Mucosa of rectum (tissue), 2 donors: ENCODE measurements at regions not wholly inside any gene's neighbourhood (a gene's known extent, or its start where the extent isn't known, plus 50 kb on each side); places are given as distances from the start of the nearest gene placed in this dataset.

Source experiments
- H3K27ac ChIP-seq, 2 donors: one replicate each; pipeline ENCODE4 v1.7.0; 2013; ENCODE audit warnings: inconsistent platforms in 2 of 2, low read depth in 2 of 2, low read length in 2 of 2
- H3K27me3 ChIP-seq, 2 donors: one replicate each; pipeline ENCODE4 v1.7.0; 2013; ENCODE audit warnings: low read length in 2 of 2; ENCODE audit not compliant: control insufficient read depth in 2 of 2, insufficient read depth in 2 of 2
- H3K36me3 ChIP-seq, 2 donors: one replicate each; pipeline ENCODE4 v1.7.0; 2013; ENCODE audit warnings: low read length in 2 of 2; ENCODE audit not compliant: control insufficient read depth in 2 of 2, insufficient read depth in 2 of 2
- H3K4me1 ChIP-seq, 2 donors: one replicate each; pipeline ENCODE4 v1.7.0; 2013; ENCODE audit warnings: low read length in 2 of 2, mild to moderate bottlenecking in 1 of 2; ENCODE audit not compliant: control insufficient read depth in 2 of 2, insufficient read depth in 2 of 2
- H3K4me3 ChIP-seq, 2 donors: one replicate each; pipeline ENCODE4 v1.7.0; 2013; ENCODE audit warnings: low read length in 2 of 2
- H3K9ac ChIP-seq, 2 donors: one replicate each; pipeline ENCODE4 v1.7.0; 2013; ENCODE audit warnings: low read length in 2 of 2, low read depth in 1 of 2, mild to moderate bottlenecking in 1 of 2
- H3K9me3 ChIP-seq, 2 donors: one replicate each; pipeline ENCODE4 v1.7.0; 2013; ENCODE audit warnings: low read length in 2 of 2; ENCODE audit not compliant: control insufficient read depth in 2 of 2
- donor health status: healthy.
- donor health status: Normal muscosa, but diverticular disease.

DNA sequence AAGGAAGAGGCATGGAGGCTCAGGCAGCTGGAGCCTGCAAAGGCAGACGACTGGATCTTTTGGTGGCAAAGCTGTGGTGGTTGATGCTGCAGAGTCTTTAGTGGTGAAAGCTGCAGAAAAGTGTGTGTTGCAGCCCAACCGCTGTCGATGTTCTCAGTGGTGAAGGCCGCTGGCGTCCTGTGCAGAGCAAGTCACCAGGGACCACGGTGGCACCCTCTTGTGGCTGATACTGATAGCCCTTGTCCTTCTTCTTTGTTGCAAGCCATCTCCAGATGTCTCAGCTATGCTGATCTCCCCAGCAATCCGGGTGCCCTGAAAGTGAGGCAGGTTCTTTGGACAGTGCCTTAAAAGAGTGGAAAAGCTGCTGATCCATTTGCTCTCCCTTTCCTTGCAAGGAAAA, 610.9 kb upstream of the PCDH9 start:
- Histone ChIP-seq H3K9ac (no peak overlapping the region), H3K36me3 (no peaks in the 10 kb centered on the region), H3K27me3 (no peaks in the 10 kb centered on the region), H3K4me1 (no peaks in the 10 kb centered on the region), H3K4me3 (no peak overlapping the region), H3K27ac (no peak overlapping the region), H3K9me3 (no peaks in the 10 kb centered on the region)

DNA sequence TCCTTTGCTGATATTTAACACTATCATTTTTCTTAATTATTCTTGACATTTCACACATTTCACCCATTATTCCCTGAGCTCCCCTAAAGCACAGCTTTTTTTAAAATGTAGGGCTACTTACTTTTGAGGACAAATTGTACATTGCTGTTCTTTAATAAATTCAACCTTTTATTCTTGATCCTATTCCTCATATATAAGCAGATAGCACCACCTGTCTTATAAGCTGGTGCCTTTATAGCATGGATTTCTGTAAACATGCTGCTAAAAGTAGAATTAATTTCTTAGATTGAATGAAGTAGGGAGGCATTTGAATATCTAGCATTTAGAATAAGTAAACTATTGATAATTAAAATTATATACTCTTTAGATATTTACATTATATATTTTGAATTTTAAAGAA, 603.4 kb upstream of the PCDH9 start:
- no peak overlapping the region for H3K27ac ChIP-seq
- no peak overlapping the region for H3K4me3 ChIP-seq
- no peak overlapping the region for H3K9ac ChIP-seq
- no peaks in the 10 kb centered on the region for H3K9me3 ChIP-seq
- no peaks in the 10 kb centered on the region for H3K4me1 ChIP-seq
- H3K27me3 ChIP-seq, result no peaks in the 10 kb centered on the region
- no peaks in the 10 kb centered on the region for H3K36me3 ChIP-seq

DNA sequence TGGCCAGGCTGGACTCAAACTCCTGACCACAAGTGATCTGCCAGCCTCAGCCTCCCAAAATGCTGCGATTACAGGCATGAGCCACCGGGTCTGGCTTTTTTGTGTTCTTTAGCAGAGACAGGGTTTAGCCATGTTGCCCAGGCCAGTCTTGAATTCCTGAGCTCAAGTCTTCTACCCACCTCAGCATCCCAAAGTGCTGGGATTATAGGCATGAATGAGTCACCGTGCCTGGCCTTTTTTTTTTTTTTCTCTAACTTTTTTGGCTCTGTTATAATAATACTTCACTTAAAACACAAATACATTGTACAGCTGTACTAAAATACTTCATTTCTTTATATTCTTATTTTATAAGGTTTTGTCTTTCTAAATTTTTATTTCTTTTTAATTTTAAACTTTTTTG, 599.5 kb upstream of the PCDH9 start:
- Histone ChIP-seq H3K27ac (no peak overlapping the region), H3K27me3 (no peaks in the 10 kb centered on the region), H3K9me3 (no peaks in the 10 kb centered on the region), H3K36me3 (no peaks in the 10 kb centered on the region), H3K4me1 (no peaks in the 10 kb centered on the region), H3K9ac (no peak overlapping the region), H3K4me3 (no peak overlapping the region)

DNA sequence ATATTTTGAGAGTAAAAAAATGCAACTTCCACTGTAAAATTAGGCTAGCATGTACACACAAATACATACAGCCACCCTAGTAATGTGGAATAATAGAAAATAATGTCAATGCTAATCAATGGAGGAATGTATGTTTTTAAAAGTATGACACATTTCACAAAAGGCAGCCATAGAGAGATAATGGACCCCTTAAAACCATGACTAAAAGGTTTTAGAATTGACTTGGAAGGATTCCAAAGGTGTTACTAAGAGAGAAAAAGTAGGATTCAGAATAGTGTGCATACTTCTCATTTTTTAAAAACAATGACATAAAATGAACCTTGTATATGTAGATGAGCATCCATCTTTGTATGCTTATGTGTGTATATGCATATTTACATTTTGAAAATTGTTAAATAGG, 597.9 kb upstream of the PCDH9 start:
- H3K27ac ChIP-seq, result no peak overlapping the region
- no peak overlapping the region for H3K4me3 ChIP-seq
- no peaks in the 10 kb centered on the region for H3K27me3 ChIP-seq

DNA sequence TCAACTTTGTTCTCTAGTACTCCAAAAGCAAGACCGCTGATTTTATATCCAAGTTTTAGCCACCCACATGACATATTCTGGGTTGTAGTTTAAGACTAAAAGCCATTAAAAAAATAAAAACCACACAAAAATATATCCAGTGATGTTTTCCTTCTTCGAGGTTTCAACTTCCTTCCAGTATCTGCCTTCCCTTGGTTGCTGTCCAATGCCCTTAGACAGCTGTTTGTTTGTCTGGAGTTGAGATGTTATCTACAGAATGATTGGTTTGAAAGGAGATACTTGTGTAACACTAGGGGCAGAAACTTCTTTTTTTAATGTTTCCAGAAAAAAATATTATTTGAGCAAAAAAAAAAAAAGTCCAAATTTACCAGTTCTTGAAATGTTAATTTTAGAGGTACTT, 591.5 kb upstream of the PCDH9 start:
- H3K9me3 ChIP-seq, result no peaks in the 10 kb centered on the region

More for the DNA sequence above, 597.9 kb upstream of the PCDH9 start:
- Histone ChIP-seq H3K4me1 (no peaks in the 10 kb centered on the region), H3K9me3 (no peaks in the 10 kb centered on the region), H3K9ac (no peak overlapping the region), H3K36me3 (no peaks in the 10 kb centered on the region)

DNA sequence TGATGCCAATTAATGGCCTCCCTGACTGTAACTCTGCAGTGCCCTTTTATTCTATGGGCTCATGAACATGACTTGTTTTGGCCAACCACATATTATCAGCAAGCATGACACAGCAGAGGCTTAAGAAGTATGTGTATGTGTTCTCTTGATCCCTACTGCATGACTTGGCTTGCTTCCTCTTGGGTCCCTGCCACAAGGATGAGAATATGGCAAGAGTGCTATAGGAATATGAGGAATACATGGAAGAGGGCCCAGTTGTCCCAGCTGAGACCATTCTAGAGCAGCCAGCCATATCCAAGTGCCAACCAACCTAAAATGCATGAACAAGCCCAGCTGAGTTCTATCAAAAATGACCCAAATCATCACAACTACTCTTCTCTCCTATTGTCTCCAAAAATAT, 576.7 kb upstream of the PCDH9 start:
- H3K27me3 ChIP-seq, result no peaks in the 10 kb centered on the region
- no peak overlapping the region for H3K9ac ChIP-seq
- H3K27ac ChIP-seq, result no peak overlapping the region
- H3K4me3 ChIP-seq, result no peak overlapping the region
- H3K36me3 ChIP-seq, result no peaks in the 10 kb centered on the region
- H3K4me1 ChIP-seq, result no peaks in the 10 kb centered on the region
- no peaks in the 10 kb centered on the region for H3K9me3 ChIP-seq

More for the DNA sequence above, 591.5 kb upstream of the PCDH9 start:
- H3K4me1 ChIP-seq, result no peaks in the 10 kb centered on the region
- no peaks in the 10 kb centered on the region for H3K27me3 ChIP-seq
- no peaks in the 10 kb centered on the region for H3K36me3 ChIP-seq
- H3K27ac ChIP-seq, result no peak overlapping the region
- no peak overlapping the region for H3K4me3 ChIP-seq
- no peak overlapping the region for H3K9ac ChIP-seq

DNA sequence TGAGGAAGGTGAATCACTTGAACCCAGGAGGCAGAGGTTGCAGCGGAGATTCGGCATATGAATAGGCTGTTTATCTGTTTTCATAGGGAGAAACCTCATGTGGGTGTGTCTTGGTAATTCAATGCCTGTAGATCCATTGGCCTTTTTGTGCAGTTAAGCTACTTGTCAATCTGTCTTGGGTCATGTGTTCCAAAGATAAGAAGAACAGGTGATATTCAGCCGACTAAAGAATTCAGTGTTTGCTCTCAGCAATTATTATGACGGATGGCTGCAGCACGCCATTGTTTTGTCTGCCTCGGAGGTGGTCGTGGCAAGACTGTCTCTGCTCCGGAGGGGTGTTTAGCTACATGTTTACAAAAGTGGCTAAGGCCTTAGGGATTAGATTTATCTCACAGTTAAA, 573.0 kb upstream of the PCDH9 start:
- Histone ChIP-seq H3K4me1 (no peaks in the 10 kb centered on the region), H3K9me3 (no peaks in the 10 kb centered on the region), H3K4me3 (no peak overlapping the region), H3K36me3 (no peaks in the 10 kb centered on the region), H3K9ac (no peak overlapping the region), H3K27ac (no peak overlapping the region), H3K27me3 (no peaks in the 10 kb centered on the region)

DNA sequence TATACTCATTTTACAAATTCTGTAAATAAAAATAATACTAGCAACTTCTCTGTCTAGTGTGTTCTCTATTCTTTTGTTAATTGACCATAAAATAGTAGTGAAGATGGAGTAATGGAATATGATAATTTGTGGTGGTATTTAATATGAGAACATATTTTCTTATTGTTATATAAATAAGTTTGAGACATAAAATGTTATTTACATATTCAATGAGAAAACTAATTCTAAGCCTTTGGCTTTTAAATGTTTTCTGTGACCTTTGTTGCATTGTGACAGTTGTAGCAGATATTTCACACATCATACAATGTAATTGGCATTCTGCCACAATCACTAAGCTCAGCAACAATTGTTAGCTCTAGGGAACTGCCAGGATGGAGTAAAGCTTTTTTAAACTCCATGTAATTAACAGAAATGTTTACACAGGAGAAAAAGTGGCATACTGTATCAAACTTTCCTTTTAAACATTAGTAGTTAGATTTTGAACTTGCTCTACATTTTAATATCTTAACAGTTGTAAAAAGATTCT, 562.1 kb upstream of the PCDH9 start:
- Histone ChIP-seq H3K4me3 (no peak overlapping the region), H3K9me3 (no peaks in the 10 kb centered on the region), H3K27ac (no peak overlapping the region), H3K4me1 (no peaks in the 10 kb centered on the region), H3K27me3 (no peaks in the 10 kb centered on the region), H3K36me3 (no peaks in the 10 kb centered on the region), H3K9ac (no peak overlapping the region)

DNA sequence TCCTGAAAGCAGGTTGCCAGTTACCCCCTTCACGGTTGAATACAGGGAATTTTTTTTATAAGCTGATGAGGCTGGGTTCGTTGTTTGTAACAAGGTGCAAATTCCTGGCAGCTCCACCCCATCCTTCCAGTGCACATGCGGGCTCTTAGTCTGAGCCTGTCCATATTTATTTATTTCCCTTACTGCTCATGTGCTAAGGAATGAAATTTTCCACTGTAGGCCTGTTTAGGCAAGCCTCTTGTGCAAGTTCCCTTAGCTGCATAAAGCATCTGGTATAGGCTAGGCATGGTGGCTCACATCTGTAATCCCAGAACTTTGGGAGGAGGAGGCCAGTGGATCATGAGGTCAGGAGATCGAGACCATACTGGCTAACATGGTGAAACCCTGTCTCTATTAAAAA, 560.9 kb upstream of the PCDH9 start:
- Histone ChIP-seq H3K9ac (no peak overlapping the region), H3K27ac (no peak overlapping the region)

DNA sequence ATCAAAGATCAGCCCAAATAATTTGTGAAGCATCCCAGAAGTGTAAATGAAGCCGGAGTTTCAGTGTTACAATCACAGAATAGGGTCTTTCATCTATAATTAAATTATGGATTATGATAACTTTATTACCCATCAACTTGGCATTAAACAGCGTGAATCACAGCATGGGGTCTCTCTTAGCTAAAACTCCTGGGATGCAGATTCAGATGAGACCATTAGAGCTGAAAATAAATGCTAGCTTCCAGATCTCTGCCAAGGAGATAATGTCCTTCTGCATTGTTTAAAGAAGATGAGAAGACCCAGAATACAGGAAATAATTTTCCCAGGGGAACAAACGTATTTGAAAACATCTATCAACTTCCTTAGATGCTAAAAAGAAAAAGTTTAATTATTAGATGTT, 546.0 kb upstream of the PCDH9 start:
- Histone ChIP-seq H3K4me1 (no peaks in the 10 kb centered on the region), H3K27ac (no peak overlapping the region), H3K36me3 (no peaks in the 10 kb centered on the region), H3K27me3 (peaks cover 0 to 3% of the 10 kb centered on the region in 2 donors), H3K9me3 (no peaks in the 10 kb centered on the region), H3K9ac (no peak overlapping the region), H3K4me3 (no peak overlapping the region)

More for the DNA sequence above, 560.9 kb upstream of the PCDH9 start:
- H3K9me3 ChIP-seq, result no peaks in the 10 kb centered on the region
- H3K4me1 ChIP-seq, result no peaks in the 10 kb centered on the region
- H3K36me3 ChIP-seq, result no peaks in the 10 kb centered on the region
- no peaks in the 10 kb centered on the region for H3K27me3 ChIP-seq
- H3K4me3 ChIP-seq, result no peak overlapping the region

DNA sequence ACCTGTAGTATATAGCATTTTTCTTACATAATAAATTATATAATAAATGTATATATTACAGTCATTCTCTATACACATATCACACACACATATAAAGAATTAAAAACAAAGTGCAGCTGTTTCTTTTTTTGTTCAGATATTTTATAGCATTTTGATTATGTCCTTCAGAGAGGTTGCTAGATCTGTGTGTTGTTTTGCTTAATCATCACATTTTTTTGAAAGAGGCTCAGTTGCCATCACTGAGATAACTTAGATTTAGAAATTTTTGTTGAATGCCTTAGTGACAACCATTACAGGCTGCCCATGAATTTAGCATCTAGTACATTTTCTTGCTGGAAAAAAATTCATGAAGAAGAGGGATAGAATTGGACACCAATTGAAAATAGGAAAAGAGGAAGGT, 545.2 kb upstream of the PCDH9 start:
- Histone ChIP-seq H3K4me1 (no peaks in the 10 kb centered on the region), H3K9ac (no peak overlapping the region)

More for the DNA sequence above, 545.2 kb upstream of the PCDH9 start:
- H3K9me3 ChIP-seq, result no peaks in the 10 kb centered on the region
- no peaks in the 10 kb centered on the region for H3K36me3 ChIP-seq
- H3K27ac ChIP-seq, result no peak overlapping the region
- no peak overlapping the region for H3K4me3 ChIP-seq
- H3K27me3 ChIP-seq, result peaks cover 0 to 3% of the 10 kb centered on the region in 2 donors
